H1 (cell line): ENCODE measurements at regions not wholly inside any gene's neighbourhood (a gene's known extent, or its start where the extent isn't known, plus 50 kb on each side); places are given as distances from the start of the nearest gene placed in this dataset.

Experiments
- CTCF ChIA-PET: fragments of 300-600 bp; sonication (Branson Sonifier 250); formaldehyde crosslinking; loops from one replicate; lab custom pipeline; 2021; ENCODE audit not compliant: partially characterized antibody; lab: Charles Lee
- POLR2A ChIA-PET: fragments of 300-600 bp; sonication (Branson Sonifier 250); formaldehyde crosslinking; loops from one replicate; lab custom pipeline; 2021; ENCODE audit warnings: inconsistent platforms; ENCODE audit not compliant: partially characterized antibody; lab: Charles Lee
- DNase-seq, 2 experiments: peaks; one replicate each; pipeline versions ENCODE4 v3.0.0 to v3.0.0-alpha.2; 2010 to 2022; ENCODE audit warnings: low spot score in 2 of 2, low read depth in 1 of 2, mixed read lengths in 1 of 2
- FAIRE-seq: peaks from 2 replicates; lab custom pipeline; 2011; peaks lifted over from hg19 to GRCh38; lab: Jason Lieb, UNC
- H2AFZ ChIP-seq: 2 replicates; pipeline ENCODE4 v1.8.1; 2012; ENCODE audit warnings: low read length, inconsistent platforms
- H2AK5ac ChIP-seq: 2 replicates; pipeline ENCODE4 v1.6.1; 2013; ENCODE audit warnings: low read depth, low read length
- H2BK120ac ChIP-seq: replicated peaks from 2 replicates; pipeline ENCODE3; 2013; ENCODE audit warnings: low read depth, low read length, inconsistent platforms
- H2BK12ac ChIP-seq: 2 replicates; pipeline ENCODE4 v1.6.1; 2013; ENCODE audit warnings: low read depth, low read length
- H2BK15ac ChIP-seq: 2 replicates; pipeline ENCODE4 v1.6.1; 2013; ENCODE audit warnings: low read length
- H2BK20ac ChIP-seq: 2 replicates; pipeline ENCODE4 v1.6.1; 2013; ENCODE audit warnings: low read length
- H2BK5ac ChIP-seq: 2 replicates; pipeline ENCODE4 v1.6.1; 2013; ENCODE audit warnings: low read depth, low read length
- H3K14ac ChIP-seq: 2 replicates; pipeline ENCODE4 v1.6.1; 2013; ENCODE audit warnings: inconsistent platforms; ENCODE audit not compliant: insufficient read length
- H3K18ac ChIP-seq: 2 replicates; pipeline ENCODE4 v1.6.1; 2013; ENCODE audit warnings: low read length; ENCODE audit errors: extremely low read depth
- H3K23ac ChIP-seq: 2 replicates; pipeline ENCODE4 v1.6.1; 2013; ENCODE audit warnings: inconsistent platforms; ENCODE audit not compliant: insufficient read length
- H3K23me2 ChIP-seq: 2 replicates; pipeline ENCODE4 v1.6.1; 2013; ENCODE audit warnings: low read depth, low read length
- H3K27ac ChIP-seq: 2 replicates; pipeline ENCODE4 v1.6.1; 2011; ENCODE audit warnings: low read depth, low read length, inconsistent platforms
- H3K27me3 ChIP-seq, 4 experiments: replicated peaks in 1 of 4; 1 replicate in 1 of 4; 2 replicates in 3 of 4; pipeline versions ENCODE4 v1.6.1 to v1.8.1; 2011 to 2013; ENCODE audit warnings: low read length in 3 of 4, mild to moderate bottlenecking in 3 of 4, inconsistent platforms in 2 of 4, mixed read lengths in 2 of 4, moderate library complexity in 1 of 4; ENCODE audit not compliant: control insufficient read depth in 3 of 4, insufficient read depth in 3 of 4; ENCODE audit errors: extremely low read depth in 1 of 4
- H3K36me3 ChIP-seq, 4 experiments: 2 replicates each; pipeline versions ENCODE4 v1.6.1 to v1.8.1; 2011 to 2013; ENCODE audit warnings: mild to moderate bottlenecking in 4 of 4, low read length in 3 of 4, moderate library complexity in 2 of 4, control low read depth in 1 of 4, inconsistent platforms in 1 of 4; ENCODE audit not compliant: insufficient read depth in 4 of 4, control insufficient read depth in 2 of 4
- H3K4ac ChIP-seq: replicated peaks from 2 replicates; pipeline ENCODE3; 2013; ENCODE audit warnings: low read length, low read depth, mixed read lengths, inconsistent platforms; ENCODE audit not compliant: insufficient read length
- H3K4me1 ChIP-seq, 4 experiments: replicated peaks in 1 of 4; 1 replicate in 1 of 4; 2 replicates in 3 of 4; pipeline versions ENCODE4 v1.6.1 to v1.8.1; 2011 to 2013; ENCODE audit warnings: low read length in 3 of 4, inconsistent platforms in 2 of 4, mixed read lengths in 1 of 4; ENCODE audit not compliant: insufficient read depth in 4 of 4, control insufficient read depth in 3 of 4
- H3K4me2 ChIP-seq, 2 experiments: 2 replicates each; pipeline versions ENCODE4 v1.6.1 to v1.8.1; 2011 to 2013; ENCODE audit warnings: low read depth in 2 of 2, low read length in 2 of 2, control low read depth in 1 of 2, inconsistent platforms in 1 of 2, mild to moderate bottlenecking in 1 of 2; ENCODE audit not compliant: insufficient read depth in 1 of 2
- H3K4me3 ChIP-seq, 4 experiments: fragments of 200-600, 300-600 bp in 1 of 4; sonication (generic), shearing (Covaris generic), sonication (Bioruptor Twin) in 1 of 4; 2 replicates each; pipeline versions ENCODE4 v1.5.1 to v1.8.1; 2011 to 2016; ENCODE audit warnings: low read length in 4 of 4, low read depth in 3 of 4, control low read depth in 2 of 4, inconsistent platforms in 2 of 4, mild to moderate bottlenecking in 2 of 4, mixed read lengths in 1 of 4, moderate library complexity in 1 of 4; ENCODE audit not compliant: insufficient read depth in 2 of 4; ENCODE audit errors: extremely low read depth in 1 of 4
- H3K56ac ChIP-seq: replicated peaks from 2 replicates; pipeline ENCODE3; 2013; ENCODE audit warnings: low read depth, mild to moderate bottlenecking, mixed read lengths, low read length, inconsistent platforms; ENCODE audit not compliant: insufficient read length
- H3K79me1 ChIP-seq: 2 replicates; pipeline ENCODE4 v1.6.1; 2013; ENCODE audit warnings: low read depth, low read length, control low read depth
- H3K79me2 ChIP-seq, 2 experiments: 2 replicates each; pipeline versions ENCODE4 v1.6.1 to v1.8.1; 2012 to 2013; ENCODE audit warnings: low read length in 2 of 2, mild to moderate bottlenecking in 2 of 2, inconsistent platforms in 1 of 2; ENCODE audit not compliant: insufficient read depth in 2 of 2, control insufficient read depth in 1 of 2
- H3K9ac ChIP-seq, 4 experiments: replicated peaks in 1 of 4; 1 replicate in 1 of 4; 2 replicates in 3 of 4; pipeline versions ENCODE4 v1.6.1 to v1.8.1; 2011 to 2013; ENCODE audit warnings: low read depth in 3 of 4, low read length in 3 of 4, control low read depth in 2 of 4, mild to moderate bottlenecking in 2 of 4, moderate library complexity in 2 of 4, inconsistent platforms in 1 of 4; ENCODE audit errors: extremely low read depth in 1 of 4
- H3K9me3 ChIP-seq, 2 experiments: 2 replicates each; pipeline versions ENCODE4 v1.6.1 to v1.8.1; 2012 to 2013; ENCODE audit warnings: mild to moderate bottlenecking in 2 of 2, moderate library complexity in 2 of 2, control low read depth in 1 of 2, inconsistent platforms in 1 of 2, low read depth in 1 of 2, low read length in 1 of 2, mixed read lengths in 1 of 2; ENCODE audit not compliant: insufficient read depth in 2 of 2
- H4K20me1 ChIP-seq, 2 experiments: replicated peaks in 1 of 2; 2 replicates each; pipeline versions ENCODE3 to v1.8.1; 2011 to 2013; ENCODE audit warnings: inconsistent platforms in 2 of 2, low read length in 2 of 2, mild to moderate bottlenecking in 1 of 2; ENCODE audit not compliant: insufficient read depth in 2 of 2, control insufficient read depth in 1 of 2
- H4K5ac ChIP-seq: 2 replicates; pipeline ENCODE4 v1.6.1; 2013; ENCODE audit warnings: low read length, low read depth, mixed read lengths, inconsistent platforms; ENCODE audit not compliant: insufficient read length
- H4K8ac ChIP-seq: 2 replicates; pipeline ENCODE4 v1.8.0; 2013; ENCODE audit warnings: mild to moderate bottlenecking, moderate library complexity, low read length, inconsistent platforms; ENCODE audit not compliant: insufficient read depth; ENCODE audit errors: extremely low read depth
- H4K91ac ChIP-seq: replicated peaks from 2 replicates; pipeline ENCODE3; 2013; ENCODE audit warnings: low read length, mixed read lengths, inconsistent platforms; ENCODE audit not compliant: insufficient read length
- BCL11A ChIP-seq, 2 experiments: IDR thresholded peaks; one replicate each; pipeline ENCODE4 v1.6.1; 2011; ENCODE audit warnings: low read depth in 2 of 2, low read length in 2 of 2, mild to moderate bottlenecking in 2 of 2
- CBX5 ChIP-seq: fragments of 300-800, 300-1000 bp; sonication (generic); IDR thresholded peaks from 2 replicates; pipeline ENCODE4 v1.7.1; 2016; ENCODE audit warnings: antibody characterized with exemption, low read length, low read depth
- FOSL1 ChIP-seq: IDR thresholded peaks from 2 replicates; pipeline ENCODE4 v1.6.1; 2011; ENCODE audit warnings: mild to moderate bottlenecking, low read depth, low read length, moderate library complexity; ENCODE audit not compliant: insufficient read depth
- NANOG ChIP-seq: IDR thresholded peaks from 2 replicates; pipeline ENCODE4 v1.6.1; 2011; ENCODE audit warnings: low read length, low read depth, mild to moderate bottlenecking, inconsistent platforms; ENCODE audit not compliant: insufficient read depth, poor library complexity, severe bottlenecking
- RNF2 ChIP-seq: fragments of 200-900, 300-1000 bp; sonication (generic); IDR thresholded peaks from 2 replicates; pipeline ENCODE4 v1.7.1; 2016; ENCODE audit warnings: borderline replicate concordance, low read depth, mild to moderate bottlenecking, antibody characterized with exemption, low read length; ENCODE audit not compliant: poor library complexity, severe bottlenecking; ENCODE audit errors: missing control alignments
- SIX5 ChIP-seq: IDR thresholded peaks from 2 replicates; pipeline ENCODE4 v1.6.1; 2011; ENCODE audit warnings: mild to moderate bottlenecking, low read depth, low read length
- TAF1 ChIP-seq: IDR thresholded peaks from 2 replicates; pipeline ENCODE4 v1.6.1; 2011; ENCODE audit warnings: mild to moderate bottlenecking, low read depth, low read length
- WGBS, 2 experiments: shearing (Covaris generic) in 1 of 2; methylation state at CpG; one replicate each; pipeline versions ENCODE4 v1.1.6 to v1.1.7; 2013 to 2015; ENCODE audit warnings: low lambda C conversion rate in 2 of 2, mixed read lengths in 2 of 2, inconsistent platforms in 1 of 2, low coverage in 1 of 2, missing lambda C conversion rate in 1 of 2; ENCODE audit not compliant: insufficient replicate concordance in 2 of 2, insufficient coverage in 1 of 2, insufficient read length in 1 of 2; ENCODE audit errors: extremely low coverage in 1 of 2, missing lambda C conversion rate in 1 of 2; 5-methylcytosine and 5-hydroxymethylcytosine counted together
- TF ChIP-seq, protein P1 (sequence below): IDR thresholded peaks from 2 replicates; pipeline ENCODE4 v1.6.1; 2011; ENCODE audit warnings: low read length, improper control_type of control experiment

DNA sequence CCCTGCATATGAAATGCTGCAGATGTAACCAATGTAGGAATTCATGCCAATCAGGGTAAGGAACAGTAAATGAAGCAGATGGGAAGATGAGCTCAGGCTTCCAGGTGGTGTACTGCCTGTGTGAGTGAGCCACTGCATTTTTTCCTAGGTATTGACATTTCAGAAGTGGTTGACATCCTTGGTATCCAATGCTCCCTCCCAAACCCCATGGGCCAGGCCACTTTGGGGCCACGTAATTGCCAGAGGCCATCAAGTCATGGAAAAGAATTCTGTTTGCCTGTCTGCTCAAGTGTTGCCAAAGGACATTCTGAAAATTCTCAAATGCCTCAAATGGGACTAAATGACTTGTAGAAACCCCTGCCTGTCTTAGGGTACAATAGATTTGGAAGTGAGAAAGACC, 384.6 kb downstream of the GATA3 start:
- FAIRE-seq: no peak

More for the DNA sequence above, 384.6 kb downstream of the GATA3 start:
- no peak overlapping the region for H2BK20ac ChIP-seq
- no peak overlapping the region for H2BK15ac ChIP-seq
- no peak overlapping the region for H3K4me3 ChIP-seq
- no peak overlapping the region for H4K91ac ChIP-seq
- no peaks in the 10 kb centered on the region for H3K9me3 ChIP-seq
- no peak overlapping the region for H3K14ac ChIP-seq
- no peaks in the 10 kb centered on the region for H3K79me1 ChIP-seq
- H3K36me3 ChIP-seq: no peaks in the 10 kb centered on the region
- no peak overlapping the region for H3K4me2 ChIP-seq
- H3K4me1 ChIP-seq: no peaks in the 10 kb centered on the region
- no peak overlapping the region for H3K27ac ChIP-seq
- no peaks in the 10 kb centered on the region for H4K20me1 ChIP-seq
- CTCF ChIA-PET: interaction anchor here (1.9 kb wide), 1 partner anchor 7 kb away, joined by 4 read pairs; no protein-coding TSS in a partner anchor
- H3K23me2 ChIP-seq: no peaks in the 10 kb centered on the region; the same call in 1 of the 2 replicates
- no peak overlapping the region for H4K5ac ChIP-seq
- POLR2A ChIA-PET: no interaction called here
- H3K27me3 ChIP-seq: no peaks in the 10 kb centered on the region
- no peak overlapping the region for H2AFZ ChIP-seq
- WGBS, 2 experiments: 91% methylated on average over 1 of the region's 1 CpG; no CpG with 5 or more reads in 1 of the 2 experiments
- no peak overlapping the region for H2BK12ac ChIP-seq
- no peak overlapping the region for H4K8ac ChIP-seq
- H3K4ac ChIP-seq: no peak overlapping the region
- H2AK5ac ChIP-seq: no peak overlapping the region
- H3K79me2 ChIP-seq: no peaks in the 10 kb centered on the region
- H2BK5ac ChIP-seq: no peak overlapping the region
- TF ChIP-seq TAF1 (no peak), FOSL1 (no peak), BCL11A (IDR thresholded peaks at IDR 0.05; ENCODE audit: low read depth in 2 of 2, low read length in 2 of 2) (no peak), NANOG (no peak), RNF2 (no peak), SIX5 (no peak), CBX5 (no peak)
- TF ChIP-seq, protein P1, sequence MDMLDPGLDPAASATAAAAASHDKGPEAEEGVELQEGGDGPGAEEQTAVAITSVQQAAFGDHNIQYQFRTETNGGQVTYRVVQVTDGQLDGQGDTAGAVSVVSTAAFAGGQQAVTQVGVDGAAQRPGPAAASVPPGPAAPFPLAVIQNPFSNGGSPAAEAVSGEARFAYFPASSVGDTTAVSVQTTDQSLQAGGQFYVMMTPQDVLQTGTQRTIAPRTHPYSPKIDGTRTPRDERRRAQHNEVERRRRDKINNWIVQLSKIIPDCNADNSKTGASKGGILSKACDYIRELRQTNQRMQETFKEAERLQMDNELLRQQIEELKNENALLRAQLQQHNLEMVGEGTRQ: no peak
- H3K18ac ChIP-seq: no peak overlapping the region
- H3K56ac ChIP-seq: no peak overlapping the region
- no peak for DNase-seq
- H3K9ac ChIP-seq: no peak overlapping the region
- no peak overlapping the region for H2BK120ac ChIP-seq
- H3K23ac ChIP-seq: no peak overlapping the region
